ENCODE measurements at regions not wholly inside any gene's neighbourhood (a gene's known extent, or its start where the extent isn't known, plus 50 kb on each side); places are given as distances from the start of the nearest gene placed in this dataset.

- no peak overlapping the region for H3K27ac ChIP-seq (ENCODE audit: low read length)
- no peaks in the 10 kb centered on the region for H3K27me3 ChIP-seq (ENCODE audit: low read length)
- H2AFZ ChIP-seq (ENCODE audit: low read length), result no peak overlapping the region
- no peak for ATAC-seq
- BruUV-seq (replicated peaks), result no TSS peak
- no peaks in the 10 kb centered on the region for H3K36me3 ChIP-seq (ENCODE audit: low read depth, low read length)
- intact Hi-C loops (cut with micrococcal nuclease), result no loop called here
- H3K9ac ChIP-seq (ENCODE audit: low read length), result no peak overlapping the region
- H3K4me3 ChIP-seq (ENCODE audit: low read length), result no peak overlapping the region
- ChIA-PET CTCF (no interaction called here), POLR2A (ENCODE audit: unreplicated experiment) (no interaction called here)
- H3K79me2 ChIP-seq (ENCODE audit: low read length), result no peaks in the 10 kb centered on the region
- no peak overlapping the region for H3K4me2 ChIP-seq (ENCODE audit: low read length)
- no peaks in the 10 kb centered on the region for H4K20me1 ChIP-seq (ENCODE audit: low read length)
- no peaks in the 10 kb centered on the region for H3K4me1 ChIP-seq (ENCODE audit: insufficient read depth, low read length)
- H3K9me3 ChIP-seq (ENCODE audit: low read length), result no peaks in the 10 kb centered on the region
- no peak for TF ChIP-seq EZH2phosphoT487 (IDR thresholded peaks at IDR 0.05; ENCODE audit: borderline replicate concordance, low read length)
- TF ChIP-seq CTCF (conservative IDR thresholded peaks at IDR 0.05; ENCODE audit: low read depth, low read length), result no peak
- no peak for DNase-seq
- H3K9me2 ChIP-seq (replicated peaks; ENCODE audit: low read length), result no peaks in the 10 kb centered on the region
- no peaks in the 10 kb centered on the region for H3F3A ChIP-seq (ENCODE audit: low read length, unreplicated experiment)
Observed at GRCh38 chr9:38305582-38305981, 86.9 kb upstream of the ALDH1B1 start.

- ChIA-PET POLR2A (ENCODE audit: unreplicated experiment) (no interaction called here), CTCF (no interaction called here)
- Histone ChIP-seq H3K36me3 (ENCODE audit: low read depth, low read length) (no peaks in the 10 kb centered on the region), H3K4me1 (ENCODE audit: insufficient read depth, low read length) (no peaks in the 10 kb centered on the region), H3K27me3 (ENCODE audit: low read length) (no peaks in the 10 kb centered on the region), H3K9me3 (ENCODE audit: low read length) (no peaks in the 10 kb centered on the region), H3K27ac (ENCODE audit: low read length) (no peak overlapping the region), H3K4me3 (ENCODE audit: low read length) (no peak overlapping the region), H2AFZ (ENCODE audit: low read length) (no peak overlapping the region), H3F3A (ENCODE audit: low read length, unreplicated experiment) (no peaks in the 10 kb centered on the region), H3K9ac (ENCODE audit: low read length) (no peak overlapping the region), H3K4me2 (ENCODE audit: low read length) (no peak overlapping the region), H4K20me1 (ENCODE audit: low read length) (no peaks in the 10 kb centered on the region), H3K9me2 (replicated peaks; ENCODE audit: low read length) (no peaks in the 10 kb centered on the region), H3K79me2 (ENCODE audit: low read length) (no peaks in the 10 kb centered on the region)
- TF ChIP-seq EZH2phosphoT487 (IDR thresholded peaks at IDR 0.05; ENCODE audit: borderline replicate concordance, low read length), result no peak
- TF ChIP-seq CTCF (conservative IDR thresholded peaks at IDR 0.05; ENCODE audit: low read depth, low read length), result no peak
- no peak for TF ChIP-seq EZH2 (IDR thresholded peaks at IDR 0.05; ENCODE audit: low read length, unreplicated experiment)
- DNase-seq (no peak), ATAC-seq (no peak)
- intact Hi-C loops (cut with micrococcal nuclease), result no loop called here
- no TSS peak for BruUV-seq (replicated peaks)
Observed at GRCh38 chr9:38301376-38302106, 91.0 kb upstream of the ALDH1B1 start.

- Histone ChIP-seq H4K20me1 (ENCODE audit: low read length) (no peaks in the 10 kb centered on the region), H3K9me2 (replicated peaks; ENCODE audit: low read length) (no peaks in the 10 kb centered on the region), H3K4me1 (ENCODE audit: insufficient read depth, low read length) (no peaks in the 10 kb centered on the region), H3F3A (ENCODE audit: low read length, unreplicated experiment) (no peaks in the 10 kb centered on the region), H3K79me2 (ENCODE audit: low read length) (no peaks in the 10 kb centered on the region), H3K27me3 (ENCODE audit: low read length) (no peaks in the 10 kb centered on the region), H3K4me3 (ENCODE audit: low read length) (no peak overlapping the region), H3K36me3 (ENCODE audit: low read depth, low read length) (no peaks in the 10 kb centered on the region), H3K27ac (ENCODE audit: low read length) (no peak overlapping the region), H3K9ac (ENCODE audit: low read length) (no peak overlapping the region), H2AFZ (ENCODE audit: low read length) (no peak overlapping the region), H3K9me3 (ENCODE audit: low read length) (no peaks in the 10 kb centered on the region), H3K4me2 (ENCODE audit: low read length) (no peak overlapping the region)
- ChIA-PET CTCF (no interaction called here), POLR2A (ENCODE audit: unreplicated experiment) (no interaction called here)
- BruUV-seq (replicated peaks), result no TSS peak
- TF ChIP-seq CTCF (conservative IDR thresholded peaks at IDR 0.05; ENCODE audit: low read depth, low read length), result no peak
- no peak for TF ChIP-seq EZH2phosphoT487 (IDR thresholded peaks at IDR 0.05; ENCODE audit: borderline replicate concordance, low read length)
- no peak for TF ChIP-seq EZH2 (IDR thresholded peaks at IDR 0.05; ENCODE audit: low read length, unreplicated experiment)
- DNase-seq (no peak), ATAC-seq (no peak)
- intact Hi-C loops (cut with micrococcal nuclease), result no loop called here
Observed at GRCh38 chr9:38299856-38300255, 92.6 kb upstream of the ALDH1B1 start.

Data from PC-3 (cell line).